ENCODE measurements at regions not wholly inside any gene's neighbourhood (a gene's known extent, or its start where the extent isn't known, plus 50 kb on each side); places are given as distances from the start of the nearest gene placed in this dataset.

DNA sequence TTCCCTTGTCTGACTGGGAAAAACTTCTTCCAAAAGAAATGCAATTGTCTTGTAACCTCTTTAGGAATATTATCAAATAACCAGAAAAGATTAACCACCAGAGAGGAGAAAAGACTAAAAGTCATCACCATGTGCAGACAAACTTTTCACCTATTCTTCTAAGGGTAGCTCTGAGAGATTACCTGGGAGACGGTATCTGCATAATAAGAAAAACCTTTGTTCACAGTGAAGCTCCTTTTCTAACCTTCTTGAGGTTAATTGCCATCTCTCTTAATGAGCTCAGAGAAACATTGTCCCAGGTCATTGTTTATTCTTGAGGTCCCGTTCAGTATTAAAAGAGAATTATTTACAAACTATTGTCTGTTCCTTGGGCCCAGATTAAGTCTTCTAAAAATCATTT lies 1091.2 kb upstream of the LRRTM1 start:
- TF ChIP-seq EGR1 (IDR thresholded peaks at IDR 0.05) (no peak), YY1 (IDR thresholded peaks at IDR 0.05; ENCODE audit: low read depth) (no peak), TAF1 (IDR thresholded peaks at IDR 0.05; ENCODE audit: low read depth) (no peak), RAD21 (IDR thresholded peaks at IDR 0.05; ENCODE audit: low read depth) (no peak), TCF12 (IDR thresholded peaks at IDR 0.05; ENCODE audit: low read depth) (no peak), NFIC (IDR thresholded peaks at IDR 0.05) (no peak), CREB1 (IDR thresholded peaks at IDR 0.05; ENCODE audit: low read depth) (no peak), CEBPB (IDR thresholded peaks at IDR 0.05) (no peak), EP300 (IDR thresholded peaks at IDR 0.05; ENCODE audit: borderline replicate concordance) (no peak), ZBTB7A (IDR thresholded peaks at IDR 0.05; ENCODE audit: low read depth) (no peak), FOXM1 (IDR thresholded peaks at IDR 0.05; ENCODE audit: borderline replicate concordance, low read depth) (no peak), TEAD4 (IDR thresholded peaks at IDR 0.05) (no peak)
- TF ChIP-seq, protein P1, sequence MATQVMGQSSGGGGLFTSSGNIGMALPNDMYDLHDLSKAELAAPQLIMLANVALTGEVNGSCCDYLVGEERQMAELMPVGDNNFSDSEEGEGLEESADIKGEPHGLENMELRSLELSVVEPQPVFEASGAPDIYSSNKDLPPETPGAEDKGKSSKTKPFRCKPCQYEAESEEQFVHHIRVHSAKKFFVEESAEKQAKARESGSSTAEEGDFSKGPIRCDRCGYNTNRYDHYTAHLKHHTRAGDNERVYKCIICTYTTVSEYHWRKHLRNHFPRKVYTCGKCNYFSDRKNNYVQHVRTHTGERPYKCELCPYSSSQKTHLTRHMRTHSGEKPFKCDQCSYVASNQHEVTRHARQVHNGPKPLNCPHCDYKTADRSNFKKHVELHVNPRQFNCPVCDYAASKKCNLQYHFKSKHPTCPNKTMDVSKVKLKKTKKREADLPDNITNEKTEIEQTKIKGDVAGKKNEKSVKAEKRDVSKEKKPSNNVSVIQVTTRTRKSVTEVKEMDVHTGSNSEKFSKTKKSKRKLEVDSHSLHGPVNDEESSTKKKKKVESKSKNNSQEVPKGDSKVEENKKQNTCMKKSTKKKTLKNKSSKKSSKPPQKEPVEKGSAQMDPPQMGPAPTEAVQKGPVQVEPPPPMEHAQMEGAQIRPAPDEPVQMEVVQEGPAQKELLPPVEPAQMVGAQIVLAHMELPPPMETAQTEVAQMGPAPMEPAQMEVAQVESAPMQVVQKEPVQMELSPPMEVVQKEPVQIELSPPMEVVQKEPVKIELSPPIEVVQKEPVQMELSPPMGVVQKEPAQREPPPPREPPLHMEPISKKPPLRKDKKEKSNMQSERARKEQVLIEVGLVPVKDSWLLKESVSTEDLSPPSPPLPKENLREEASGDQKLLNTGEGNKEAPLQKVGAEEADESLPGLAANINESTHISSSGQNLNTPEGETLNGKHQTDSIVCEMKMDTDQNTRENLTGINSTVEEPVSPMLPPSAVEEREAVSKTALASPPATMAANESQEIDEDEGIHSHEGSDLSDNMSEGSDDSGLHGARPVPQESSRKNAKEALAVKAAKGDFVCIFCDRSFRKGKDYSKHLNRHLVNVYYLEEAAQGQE (IDR thresholded peaks at IDR 0.05; ENCODE audit: low read depth): no peak
- TF ChIP-seq, protein P2, sequence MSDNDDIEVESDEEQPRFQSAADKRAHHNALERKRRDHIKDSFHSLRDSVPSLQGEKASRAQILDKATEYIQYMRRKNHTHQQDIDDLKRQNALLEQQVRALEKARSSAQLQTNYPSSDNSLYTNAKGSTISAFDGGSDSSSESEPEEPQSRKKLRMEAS (IDR thresholded peaks at IDR 0.05): no peak
- TF ChIP-seq, protein P3, sequence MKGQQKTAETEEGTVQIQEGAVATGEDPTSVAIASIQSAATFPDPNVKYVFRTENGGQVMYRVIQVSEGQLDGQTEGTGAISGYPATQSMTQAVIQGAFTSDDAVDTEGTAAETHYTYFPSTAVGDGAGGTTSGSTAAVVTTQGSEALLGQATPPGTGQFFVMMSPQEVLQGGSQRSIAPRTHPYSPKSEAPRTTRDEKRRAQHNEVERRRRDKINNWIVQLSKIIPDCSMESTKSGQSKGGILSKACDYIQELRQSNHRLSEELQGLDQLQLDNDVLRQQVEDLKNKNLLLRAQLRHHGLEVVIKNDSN (IDR thresholded peaks at IDR 0.05): no peak

DNA sequence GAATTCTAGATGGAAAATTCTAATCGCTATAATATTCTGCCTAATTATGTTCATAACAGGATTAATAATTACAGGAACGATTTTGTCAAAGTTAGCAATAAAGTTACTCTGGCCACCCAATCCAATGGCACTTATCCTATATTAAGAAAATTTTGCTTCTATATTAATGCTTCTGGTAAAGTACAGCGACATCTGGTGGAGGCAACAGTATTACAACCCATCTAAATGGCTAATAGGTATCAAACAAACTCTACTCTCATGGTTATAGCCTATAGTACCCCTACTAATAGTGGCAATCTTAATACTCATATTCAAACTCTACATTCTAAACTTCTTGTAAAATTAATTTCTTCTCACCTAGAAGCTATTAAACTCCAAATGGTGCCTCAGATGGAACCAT lies 1084.7 kb upstream of the LRRTM1 start:
- TF ChIP-seq NFIC (IDR thresholded peaks at IDR 0.05) (no peak), FOXM1 (IDR thresholded peaks at IDR 0.05; ENCODE audit: borderline replicate concordance, low read depth) (no peak), EP300 (IDR thresholded peaks at IDR 0.05; ENCODE audit: borderline replicate concordance) (no peak), CREB1 (IDR thresholded peaks at IDR 0.05; ENCODE audit: low read depth) (no peak), TAF1 (IDR thresholded peaks at IDR 0.05; ENCODE audit: low read depth) (no peak), TCF12 (IDR thresholded peaks at IDR 0.05; ENCODE audit: low read depth) (no peak), RAD21 (IDR thresholded peaks at IDR 0.05; ENCODE audit: low read depth) (no peak), CEBPB (IDR thresholded peaks at IDR 0.05) (no peak), YY1 (IDR thresholded peaks at IDR 0.05; ENCODE audit: low read depth) (no peak)
- TF ChIP-seq, protein P1 (IDR thresholded peaks at IDR 0.05; ENCODE audit: low read depth): no peak

DNA sequence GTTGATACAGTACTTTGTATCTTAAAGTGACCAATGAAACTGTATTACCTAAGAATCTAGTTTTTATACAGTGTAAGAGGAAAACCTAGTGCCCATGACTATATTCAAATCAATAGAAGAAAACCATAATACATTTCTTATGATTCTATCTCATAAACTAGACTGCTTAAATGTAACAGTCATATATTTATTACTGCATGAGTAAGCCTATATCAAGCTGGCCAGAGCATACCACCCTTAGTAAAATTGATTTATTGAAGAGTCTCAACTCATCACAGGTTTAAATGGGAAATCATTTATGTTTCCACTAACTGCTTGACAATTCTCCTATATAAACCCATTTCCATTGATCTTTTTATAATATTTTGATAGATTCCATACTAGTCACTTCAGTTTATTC lies 1059.2 kb upstream of the LRRTM1 start:
- TF ChIP-seq CEBPB (IDR thresholded peaks at IDR 0.05) (no peak), FOXM1 (IDR thresholded peaks at IDR 0.05; ENCODE audit: borderline replicate concordance, low read depth) (no peak), TEAD4 (IDR thresholded peaks at IDR 0.05) (no peak), ZBTB7A (IDR thresholded peaks at IDR 0.05; ENCODE audit: low read depth) (no peak), CREB1 (IDR thresholded peaks at IDR 0.05; ENCODE audit: low read depth) (no peak), YY1 (IDR thresholded peaks at IDR 0.05; ENCODE audit: low read depth) (no peak), TAF1 (IDR thresholded peaks at IDR 0.05; ENCODE audit: low read depth) (no peak), EGR1 (IDR thresholded peaks at IDR 0.05) (no peak), NFIC (IDR thresholded peaks at IDR 0.05) (no peak)

DNA sequence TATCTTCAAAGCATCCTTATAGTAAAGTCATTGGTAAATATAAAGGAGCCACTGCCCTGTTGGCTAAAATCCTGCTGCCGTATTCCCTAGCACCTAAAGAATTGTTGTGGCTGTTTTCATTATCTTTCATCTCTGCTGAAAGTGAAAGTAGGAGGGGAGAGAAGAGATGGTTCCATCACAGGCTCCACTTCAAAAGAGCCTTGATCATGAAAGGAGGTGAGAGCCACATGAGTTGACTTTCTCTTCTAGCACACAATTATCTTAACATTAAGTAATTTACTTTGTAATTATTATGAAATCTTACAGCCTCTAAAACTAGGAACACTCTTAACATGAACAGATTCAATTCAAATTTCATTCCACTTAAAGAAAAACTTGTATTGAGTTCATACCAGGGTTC lies 1050.9 kb upstream of the LRRTM1 start:
- TF ChIP-seq CREB1 (IDR thresholded peaks at IDR 0.05; ENCODE audit: low read depth): no peak
- no peak for TF ChIP-seq EGR1 (IDR thresholded peaks at IDR 0.05)
- TF ChIP-seq TEAD4 (IDR thresholded peaks at IDR 0.05): no peak
- no peak for TF ChIP-seq ZBTB7A (IDR thresholded peaks at IDR 0.05; ENCODE audit: low read depth)
- no peak for TF ChIP-seq NFIC (IDR thresholded peaks at IDR 0.05)
- TF ChIP-seq RAD21 (IDR thresholded peaks at IDR 0.05; ENCODE audit: low read depth): no peak
- no peak for TF ChIP-seq YY1 (IDR thresholded peaks at IDR 0.05; ENCODE audit: low read depth)
- TF ChIP-seq, protein P2 (IDR thresholded peaks at IDR 0.05): no peak
- no peak for TF ChIP-seq CEBPB (IDR thresholded peaks at IDR 0.05)
- TF ChIP-seq TCF12 (IDR thresholded peaks at IDR 0.05; ENCODE audit: low read depth): no peak
- TF ChIP-seq TAF1 (IDR thresholded peaks at IDR 0.05; ENCODE audit: low read depth): no peak
- TF ChIP-seq, protein P3 (IDR thresholded peaks at IDR 0.05): no peak
- no peak for TF ChIP-seq EP300 (IDR thresholded peaks at IDR 0.05; ENCODE audit: borderline replicate concordance)
- TF ChIP-seq FOXM1 (IDR thresholded peaks at IDR 0.05; ENCODE audit: borderline replicate concordance, low read depth): no peak

DNA sequence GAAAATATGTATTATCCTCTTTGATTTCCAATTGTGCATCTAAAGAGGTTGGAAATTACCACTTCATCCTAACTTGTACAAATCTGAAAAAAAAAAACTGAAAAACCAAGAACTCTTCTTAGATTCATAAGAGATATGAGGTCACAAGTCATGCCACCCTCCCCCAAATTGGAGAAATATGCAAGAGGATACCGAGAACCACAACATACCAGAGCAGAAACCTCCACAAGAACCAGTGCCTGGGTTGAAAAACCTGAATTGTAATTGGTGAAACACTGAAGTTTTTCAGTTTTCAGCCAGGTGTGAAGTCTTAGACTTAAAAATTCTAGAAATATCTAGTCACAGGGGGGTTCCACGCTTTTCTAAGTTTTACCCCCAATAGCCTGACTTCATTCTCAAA lies 1029.5 kb upstream of the LRRTM1 start:
- no peak for TF ChIP-seq TEAD4 (IDR thresholded peaks at IDR 0.05)
- TF ChIP-seq TCF12 (IDR thresholded peaks at IDR 0.05; ENCODE audit: low read depth): no peak
- TF ChIP-seq CEBPB (IDR thresholded peaks at IDR 0.05): no peak
- TF ChIP-seq, protein P3 (IDR thresholded peaks at IDR 0.05): no peak
- TF ChIP-seq NFIC (IDR thresholded peaks at IDR 0.05): no peak
- TF ChIP-seq, protein P2 (IDR thresholded peaks at IDR 0.05): no peak
- no peak for TF ChIP-seq TAF1 (IDR thresholded peaks at IDR 0.05; ENCODE audit: low read depth)
- TF ChIP-seq CREB1 (IDR thresholded peaks at IDR 0.05; ENCODE audit: low read depth): no peak
